ENCODE measurements at regions not wholly inside any gene's neighbourhood (a gene's known extent, or its start where the extent isn't known, plus 50 kb on each side); places are given as distances from the start of the nearest gene placed in this dataset.

- TF ChIP-seq CTCF (IDR thresholded peaks at IDR 0.05) (no peak), POLR2A (IDR thresholded peaks at IDR 0.05) (no peak)
These were observed 158.9 kb upstream of the POT1 start for GRCh38 chr7:125088555-125088954.

Measured in adrenal gland (tissue), 5 donors.